Neural progenitor cell (in vitro differentiated cells): ENCODE measurements at regions not wholly inside any gene's neighbourhood (a gene's known extent, or its start where the extent isn't known, plus 50 kb on each side); places are given as distances from the start of the nearest gene placed in this dataset.

Experiments
- CTCF ChIP-seq: fragments of 200-600 bp; sonication (generic); IDR thresholded peaks from 2 replicates; pipeline ENCODE4 v1.5.1; 2017; ENCODE audit warnings: antibody characterized with exemption, mild to moderate bottlenecking
- EZH2 ChIP-seq: fragments of 200-600 bp; sonication (generic); IDR thresholded peaks from 2 replicates; pipeline ENCODE4 v1.6.1; 2017; ENCODE audit warnings: antibody characterized with exemption, mild to moderate bottlenecking, moderate library complexity

GRCh38 chr2:53035153-53035552 lies 732.5 kb upstream of the CHAC2 start:
- TF ChIP-seq CTCF (no peak), EZH2 (no peak)
